Neural progenitor cell (in vitro differentiated cells): ENCODE measurements at regions not wholly inside any gene's neighbourhood (a gene's known extent, or its start where the extent isn't known, plus 50 kb on each side); places are given as distances from the start of the nearest gene placed in this dataset.

Experiments used
- EZH2phosphoT487 ChIP-seq: fragments of 200-600 bp; sonication (generic); IDR thresholded peaks from 2 replicates; pipeline ENCODE4 v1.6.1; 2017; ENCODE audit warnings: antibody characterized with exemption
- TF ChIP-seq, protein P1 (sequence below): fragments of 200-600 bp; sonication (generic); IDR thresholded peaks from 2 replicates; pipeline ENCODE4 v1.5.1; 2017; ENCODE audit warnings: antibody characterized with exemption, mild to moderate bottlenecking

- TF ChIP-seq, protein P1, sequence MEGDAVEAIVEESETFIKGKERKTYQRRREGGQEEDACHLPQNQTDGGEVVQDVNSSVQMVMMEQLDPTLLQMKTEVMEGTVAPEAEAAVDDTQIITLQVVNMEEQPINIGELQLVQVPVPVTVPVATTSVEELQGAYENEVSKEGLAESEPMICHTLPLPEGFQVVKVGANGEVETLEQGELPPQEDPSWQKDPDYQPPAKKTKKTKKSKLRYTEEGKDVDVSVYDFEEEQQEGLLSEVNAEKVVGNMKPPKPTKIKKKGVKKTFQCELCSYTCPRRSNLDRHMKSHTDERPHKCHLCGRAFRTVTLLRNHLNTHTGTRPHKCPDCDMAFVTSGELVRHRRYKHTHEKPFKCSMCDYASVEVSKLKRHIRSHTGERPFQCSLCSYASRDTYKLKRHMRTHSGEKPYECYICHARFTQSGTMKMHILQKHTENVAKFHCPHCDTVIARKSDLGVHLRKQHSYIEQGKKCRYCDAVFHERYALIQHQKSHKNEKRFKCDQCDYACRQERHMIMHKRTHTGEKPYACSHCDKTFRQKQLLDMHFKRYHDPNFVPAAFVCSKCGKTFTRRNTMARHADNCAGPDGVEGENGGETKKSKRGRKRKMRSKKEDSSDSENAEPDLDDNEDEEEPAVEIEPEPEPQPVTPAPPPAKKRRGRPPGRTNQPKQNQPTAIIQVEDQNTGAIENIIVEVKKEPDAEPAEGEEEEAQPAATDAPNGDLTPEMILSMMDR: no peak
- no peak for TF ChIP-seq EZH2phosphoT487
Observed at GRCh38 chr3:64741341-64741740, 53.5 kb upstream of the ADAMTS9 start.
